Kasumi-1 (cell line): ENCODE measurements at regions not wholly inside any gene's neighbourhood (a gene's known extent, or its start where the extent isn't known, plus 50 kb on each side); places are given as distances from the start of the nearest gene placed in this dataset.
A peak's percentile ranks its signal among the peaks of the same experiment; 100 is the strongest.

Experiments used
- DNase-seq, 2 experiments: peaks; one replicate each; lab custom pipeline; 2025; lab: John Stamatoyannopoulos, UW

DNA sequence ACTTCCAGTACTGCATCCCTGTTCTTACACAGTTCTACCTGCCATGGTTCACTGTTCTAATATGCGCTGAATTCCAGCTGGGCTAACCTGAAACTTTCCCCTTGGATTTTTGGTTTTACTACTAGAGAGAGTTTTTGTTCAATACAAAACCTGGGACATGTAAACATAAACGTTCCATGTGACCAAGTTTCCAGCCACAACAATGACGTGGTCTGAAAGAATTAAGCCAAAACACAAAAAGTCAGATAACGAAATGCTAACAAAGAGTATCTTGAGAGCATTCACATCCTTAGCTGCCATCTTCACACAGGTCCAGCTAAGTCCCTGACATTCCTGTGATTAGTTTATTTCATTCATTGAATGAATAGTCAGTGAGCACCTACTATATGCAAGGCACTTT is 467.0 kb upstream of the PKDCC start:
- DNase-seq = no peak

DNA sequence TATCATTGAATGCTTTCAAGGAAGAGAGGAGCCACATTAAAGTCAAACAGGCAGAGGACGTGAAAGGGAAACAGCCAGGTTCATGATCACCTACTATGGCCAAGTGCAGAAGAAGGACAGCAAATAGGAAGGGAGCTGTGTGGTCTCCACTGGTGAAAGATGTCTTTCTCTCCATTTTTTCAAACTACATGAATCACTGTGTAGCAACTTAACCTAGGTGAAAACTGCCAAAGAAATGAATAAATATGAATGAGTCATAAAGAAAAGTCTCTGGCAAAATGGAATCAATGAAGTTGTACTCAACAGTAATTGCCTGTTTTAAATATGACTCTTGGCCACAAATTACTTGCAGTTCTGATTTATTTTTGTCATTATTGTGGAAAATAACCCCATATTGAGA is 452.6 kb upstream of the PKDCC start:
- no peak for DNase-seq

DNA sequence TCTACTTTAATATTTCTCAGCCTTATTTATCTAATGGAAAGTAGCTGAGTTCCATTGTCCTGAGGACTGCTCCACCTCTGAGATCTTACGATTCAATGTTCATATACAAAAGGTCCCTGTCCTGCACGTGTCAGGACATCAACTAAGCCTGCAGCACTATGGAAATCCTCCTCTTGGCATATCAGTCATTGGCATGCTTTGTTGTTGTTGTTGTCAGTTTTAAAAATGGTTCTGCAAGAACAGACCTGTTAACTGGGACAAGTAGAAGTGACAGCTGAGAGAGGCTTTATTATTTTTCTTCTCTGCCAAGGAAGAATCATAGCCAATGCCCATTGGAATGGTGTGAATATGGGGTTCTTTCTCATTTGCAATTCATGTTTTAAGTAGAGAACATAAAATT is 450.1 kb upstream of the PKDCC start:
- DNase-seq = no peak

DNA sequence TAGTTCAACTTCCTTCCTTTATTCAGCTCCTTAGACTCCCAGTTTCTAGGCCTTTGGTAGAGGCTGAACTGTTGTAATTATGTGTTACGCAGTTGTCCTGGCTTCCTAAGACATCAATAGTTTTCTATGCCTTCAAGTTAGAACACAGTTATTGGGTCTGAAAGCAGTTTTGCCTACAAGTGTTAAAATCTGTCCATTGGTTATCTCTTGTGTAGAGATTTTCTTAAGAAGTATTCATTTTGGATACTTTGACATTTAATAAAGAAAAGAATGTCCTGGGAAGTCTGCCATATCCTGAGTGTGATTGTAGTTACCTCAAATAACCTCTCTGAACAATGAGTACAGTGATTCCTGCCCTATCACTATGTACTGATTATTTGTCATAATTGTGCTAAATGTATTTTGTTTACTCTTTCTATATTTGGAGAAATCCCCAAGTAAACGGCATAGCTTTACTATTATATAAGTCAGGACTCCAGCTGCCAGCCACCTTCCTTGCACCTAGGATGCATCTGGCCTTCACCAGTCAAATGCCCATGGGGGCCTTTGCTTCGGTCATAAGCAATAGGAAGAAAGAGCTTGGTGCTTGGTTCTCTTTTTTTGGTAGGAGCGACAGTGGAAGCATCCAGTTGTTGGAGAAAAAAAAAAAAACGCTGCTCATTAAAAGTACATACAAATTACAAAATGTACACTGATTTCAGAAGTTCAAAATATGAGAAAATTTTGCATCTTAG is 449.5 kb upstream of the PKDCC start:
- DNase-seq = peak in 1 of 2 experiments; percentile 12

DNA sequence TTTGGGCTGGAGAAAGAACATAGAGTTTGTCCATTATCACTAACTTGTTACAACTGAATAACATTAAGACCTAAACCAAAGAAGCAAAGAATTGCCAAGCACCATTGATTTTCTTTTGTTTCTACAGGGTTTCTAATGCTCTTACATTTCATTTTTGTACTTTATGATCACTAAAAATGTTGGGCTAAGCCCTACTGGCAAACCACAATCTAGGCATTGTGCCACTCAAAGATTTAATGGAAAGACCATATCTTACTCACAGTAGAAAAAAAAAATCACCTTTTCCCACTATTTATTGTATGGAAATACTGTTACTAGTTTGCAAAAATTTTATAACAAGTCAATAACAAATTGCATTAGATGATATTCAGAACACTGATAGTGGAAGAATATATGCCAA is 447.4 kb upstream of the PKDCC start:
- no peak for DNase-seq

GRCh38 chr2:41602341-41602740 is 445.5 kb upstream of the PKDCC start:
- no peak for DNase-seq

DNA sequence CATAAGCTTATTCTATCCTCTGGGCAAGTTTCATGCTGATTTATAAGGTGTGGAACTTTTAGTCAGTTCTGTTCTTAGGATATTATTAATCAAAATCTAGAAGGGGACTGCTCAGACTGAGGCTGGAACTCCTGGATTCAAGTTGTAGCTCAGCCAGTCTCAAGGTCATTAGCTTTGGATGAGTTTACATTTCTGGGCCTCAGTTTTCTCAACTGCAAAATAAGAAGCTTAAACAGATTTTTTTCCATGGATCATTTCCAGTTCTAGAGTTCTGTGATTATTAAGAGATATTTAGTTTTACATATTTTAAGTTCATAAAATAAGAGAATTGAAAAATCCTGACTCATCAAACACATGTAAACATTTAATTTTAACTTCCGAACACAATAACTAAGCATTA is 442.5 kb upstream of the PKDCC start:
- DNase-seq = no peak

DNA sequence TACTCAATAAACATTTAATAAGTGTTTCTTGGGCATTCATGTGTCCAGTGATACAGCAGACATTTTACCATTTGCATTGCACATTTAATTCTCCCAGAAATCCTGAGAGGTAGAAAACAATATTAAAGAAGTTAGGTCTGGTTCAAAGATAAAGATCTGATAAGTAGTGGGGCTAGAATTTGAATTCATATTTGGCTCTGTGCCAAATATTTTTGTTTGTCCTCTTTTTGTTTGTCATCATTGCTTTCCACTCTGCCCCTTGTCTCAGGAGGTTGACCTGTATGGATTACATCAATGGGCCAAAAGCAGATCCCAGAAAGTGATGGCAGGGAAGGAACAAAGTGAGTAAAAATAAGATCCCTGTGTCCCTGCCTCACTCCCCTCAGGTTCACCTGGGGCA is 441.9 kb upstream of the PKDCC start:
- no peak for DNase-seq

DNA sequence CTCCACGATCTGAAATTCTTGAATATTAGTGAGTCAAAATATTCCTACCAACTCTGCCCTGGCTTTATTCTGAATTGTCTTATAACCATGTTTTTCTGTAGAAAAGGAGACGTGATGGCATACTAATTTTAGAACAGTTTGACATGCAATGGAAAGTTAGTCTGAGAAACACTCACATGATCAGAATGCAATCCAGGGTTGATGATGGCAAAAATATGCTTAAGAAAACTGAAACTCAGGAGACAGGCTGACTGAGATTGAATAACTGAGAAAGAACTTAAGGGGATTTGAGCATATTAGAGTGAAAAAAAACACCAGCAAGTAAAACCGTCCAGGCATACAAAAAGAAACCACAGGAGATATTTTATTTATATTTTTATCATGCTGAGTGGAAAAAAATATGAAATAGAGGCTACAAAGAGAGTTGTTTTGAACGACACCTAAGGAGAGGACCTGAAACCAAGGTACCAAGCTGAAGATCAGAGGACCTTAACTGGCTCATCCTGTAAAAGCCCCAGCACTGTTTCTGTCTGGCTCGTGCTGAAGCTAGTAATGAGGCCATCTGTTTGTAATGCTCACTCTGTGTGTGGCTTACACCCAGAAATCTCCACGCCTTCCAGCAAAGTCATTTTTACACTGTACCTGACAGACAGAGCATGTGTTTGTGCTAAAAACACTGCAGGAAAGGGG is 437.2 kb upstream of the PKDCC start:
- DNase-seq = no peak

DNA sequence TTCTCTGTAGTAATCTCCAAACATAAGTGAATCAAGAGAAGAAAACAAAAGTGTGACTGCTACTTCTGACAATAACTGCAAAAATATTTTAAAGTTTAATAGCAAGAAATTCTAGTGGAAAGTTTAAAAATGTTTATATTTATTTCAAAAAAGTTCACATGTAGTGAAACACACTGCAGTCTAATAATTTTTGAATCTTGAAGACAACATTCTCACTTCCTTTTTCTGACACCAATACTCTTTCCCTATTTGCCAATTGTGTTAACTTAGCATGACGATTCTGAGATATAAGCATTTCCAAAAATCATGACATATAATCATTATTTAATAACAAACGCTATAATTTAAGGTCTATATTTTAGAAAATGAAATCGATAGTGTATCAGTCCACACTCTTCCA is 429.1 kb upstream of the PKDCC start:
- DNase-seq = no peak

- no peak for DNase-seq
These were observed 426.7 kb upstream of the PKDCC start for GRCh38 chr2:41621095-41621494.

GRCh38 chr2:41621563-41621962 is 426.3 kb upstream of the PKDCC start:
- no peak for DNase-seq

DNA sequence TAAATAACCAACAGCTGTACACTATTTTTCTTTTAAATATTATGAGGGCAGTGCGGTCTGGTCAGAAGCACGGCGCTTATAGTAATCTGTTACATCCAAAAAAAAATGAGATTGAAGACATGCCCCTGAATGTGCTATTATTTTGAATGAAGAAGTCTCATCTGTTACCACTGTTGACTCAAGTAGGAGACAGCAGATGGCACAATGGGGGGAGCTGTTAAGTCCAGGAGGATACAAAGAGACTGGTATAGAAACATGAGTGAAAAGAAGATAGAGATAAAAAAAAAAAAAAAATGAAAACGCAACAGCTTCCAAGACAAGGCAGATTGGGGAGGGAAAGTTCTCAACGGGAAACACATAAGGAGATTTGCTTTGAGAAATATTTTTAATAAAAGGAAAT is 425.5 kb upstream of the PKDCC start:
- DNase-seq = no peak

GRCh38 chr2:41626936-41627335 is 420.9 kb upstream of the PKDCC start:
- no peak for DNase-seq

- no peak for DNase-seq
These were observed 413.1 kb upstream of the PKDCC start for GRCh38 chr2:41634686-41635085.

GRCh38 chr2:41644936-41645335 is 402.9 kb upstream of the PKDCC start:
- DNase-seq = peak; percentile 73 to 80

DNA sequence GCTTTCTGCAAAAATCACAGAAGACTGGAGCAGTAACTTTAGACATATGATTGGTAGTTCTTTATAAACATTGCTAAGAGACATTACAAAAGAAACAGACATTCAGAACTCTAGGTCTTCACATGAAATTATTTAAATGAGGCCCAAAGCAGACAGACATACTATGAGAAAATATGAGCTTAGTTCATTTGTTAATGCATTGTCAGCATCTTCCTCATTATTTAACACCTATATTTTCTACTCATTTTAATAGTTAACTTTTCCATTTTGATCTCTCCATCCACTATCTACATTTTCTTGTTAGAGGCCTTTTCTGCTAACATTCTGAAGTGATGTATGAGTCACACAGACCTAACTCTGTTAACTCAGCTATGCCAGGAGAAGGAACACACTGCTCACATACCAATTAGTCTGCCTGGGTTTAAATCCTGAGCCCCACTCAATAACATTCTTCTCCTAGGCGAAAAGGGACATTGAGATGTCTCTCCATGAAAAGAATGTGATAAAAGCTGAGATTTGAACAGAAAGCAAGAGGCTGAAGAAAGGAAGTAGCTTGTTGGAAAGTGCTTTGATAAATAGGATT is 400.3 kb upstream of the PKDCC start:
- no peak for DNase-seq

DNA sequence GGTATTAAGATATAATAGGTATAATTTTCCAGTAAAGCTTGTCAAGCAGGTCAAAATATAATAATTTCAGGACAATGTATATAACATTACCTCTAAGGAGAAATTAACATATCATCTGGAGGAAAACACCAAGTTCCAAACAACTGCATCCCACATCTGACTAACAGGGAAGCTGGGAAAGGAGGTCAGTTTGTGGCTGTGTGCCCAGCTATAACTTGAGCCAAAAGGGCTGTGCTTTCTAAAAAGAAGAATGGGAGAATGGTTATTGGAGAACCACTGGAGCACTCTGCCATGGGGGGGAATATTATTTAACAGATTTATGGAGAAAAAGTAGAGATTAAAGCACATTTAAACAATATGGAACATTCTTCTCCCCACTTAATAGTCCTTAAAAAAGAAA is 390.6 kb upstream of the PKDCC start:
- no peak for DNase-seq

DNA sequence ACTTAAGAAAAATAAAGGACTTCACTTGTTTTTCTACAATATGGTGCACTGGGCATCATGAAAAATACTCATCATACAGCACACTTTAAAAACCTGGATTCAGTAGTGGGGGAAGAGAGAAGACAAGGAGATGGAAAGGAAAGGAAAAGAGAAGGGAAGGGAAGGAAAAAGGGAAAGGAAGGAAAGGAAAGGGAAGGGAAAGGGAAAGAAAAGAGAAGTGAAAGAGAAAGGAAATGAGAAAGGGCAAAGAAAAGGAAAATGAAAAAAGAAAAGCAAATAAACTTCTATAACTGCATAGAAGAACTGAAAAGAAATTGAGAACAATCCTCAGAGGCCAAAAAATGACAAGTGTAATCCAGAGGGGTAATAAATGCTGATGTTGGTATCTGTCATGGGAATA is 388.1 kb upstream of the PKDCC start:
- DNase-seq = no peak

- DNase-seq = no peak
These were observed 385.4 kb upstream of the PKDCC start for GRCh38 chr2:41662461-41662860.

GRCh38 chr2:41663056-41663455 is 384.8 kb upstream of the PKDCC start:
- DNase-seq = no peak

GRCh38 chr2:41668529-41668928 is 379.3 kb upstream of the PKDCC start:
- DNase-seq = no peak

- no peak for DNase-seq
These were observed 369.2 kb upstream of the PKDCC start for GRCh38 chr2:41678639-41679038.

- no peak for DNase-seq
These were observed 361.7 kb upstream of the PKDCC start for GRCh38 chr2:41686156-41686555.
